Lower leg skin (tissue), 4 donors: ENCODE measurements at regions not wholly inside any gene's neighbourhood (a gene's known extent, or its start where the extent isn't known, plus 50 kb on each side); places are given as distances from the start of the nearest gene placed in this dataset.

Experiments used
- DNase-seq, 2 donors: peaks; one replicate each; pipeline ENCODE4 v3.0.0-alpha.2; 2019; ENCODE audit warnings: low spot score in 2 of 2
- H3K4me3 ChIP-seq: fragments of 200-600 bp; sonication (generic); 2 replicates; pipeline ENCODE4 v1.5.1; 2017; ENCODE audit warnings: mild to moderate bottlenecking, low read depth; ENCODE audit not compliant: poor library complexity, severe bottlenecking
- POLR2A ChIP-seq, 2 donors: fragments of 450-650 bp; IDR thresholded peaks; one replicate each; pipeline ENCODE4 v1.6.1; 2016 to 2017; ENCODE audit warnings: antibody characterized with exemption in 2 of 2, mild to moderate bottlenecking in 1 of 2, moderate library complexity in 1 of 2
- WGBS, 2 donors: methylation state at CpG; one replicate each; pipeline ENCODE4 v1.1.5; 2018; 5-methylcytosine and 5-hydroxymethylcytosine counted together
- intact Hi-C: fragments of 100-400 bp; cut with DNase I; formaldehyde crosslinking; loops from one replicate; pipeline ENCODE4 v1.15.0; 2023; ENCODE audit warnings: low total_unique reads
- TF ChIP-seq, protein P1 (sequence below), 3 donors: fragments of 450-650 bp; IDR thresholded peaks; one replicate each; pipeline ENCODE4 v1.5.1; 2016; ENCODE audit warnings: antibody characterized with exemption in 3 of 3, mild to moderate bottlenecking in 3 of 3, moderate library complexity in 2 of 3

DNA sequence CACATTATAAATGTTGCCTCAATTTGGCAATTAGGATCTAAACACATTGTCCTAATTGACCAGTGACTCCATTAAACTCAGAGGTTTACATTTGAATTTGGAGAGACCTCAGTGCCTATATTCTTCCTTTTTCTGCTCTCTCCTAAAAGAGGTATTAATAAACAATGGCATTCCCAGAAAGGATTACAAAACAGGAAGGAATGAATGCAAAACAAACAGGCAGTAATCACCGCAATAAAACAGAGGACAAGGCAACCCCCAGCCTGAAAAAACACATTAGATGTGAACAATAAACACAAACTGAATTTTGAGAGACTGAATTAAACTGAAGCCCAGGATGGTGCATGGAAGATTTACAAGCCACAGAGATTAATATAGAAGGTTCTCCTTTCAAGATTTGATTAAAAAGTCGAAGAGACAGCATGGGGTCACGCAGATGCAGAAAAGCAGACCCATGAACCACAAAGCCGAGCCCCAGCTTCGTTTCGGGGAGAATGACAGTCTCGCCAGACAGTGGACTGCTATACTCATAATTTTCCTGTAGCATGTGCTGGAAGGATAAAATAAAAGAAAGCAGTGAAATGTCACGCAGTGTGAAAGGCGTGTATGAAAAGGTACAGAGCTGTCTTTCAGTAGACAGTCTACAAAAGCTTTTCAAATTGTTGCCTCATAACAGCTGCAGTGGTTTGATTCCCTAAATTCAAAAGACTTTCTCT, 503.0 kb downstream of the LIG4 start:
- TF ChIP-seq POLR2A (IDR thresholded peaks at IDR 0.05): no peak
- TF ChIP-seq, protein P1, sequence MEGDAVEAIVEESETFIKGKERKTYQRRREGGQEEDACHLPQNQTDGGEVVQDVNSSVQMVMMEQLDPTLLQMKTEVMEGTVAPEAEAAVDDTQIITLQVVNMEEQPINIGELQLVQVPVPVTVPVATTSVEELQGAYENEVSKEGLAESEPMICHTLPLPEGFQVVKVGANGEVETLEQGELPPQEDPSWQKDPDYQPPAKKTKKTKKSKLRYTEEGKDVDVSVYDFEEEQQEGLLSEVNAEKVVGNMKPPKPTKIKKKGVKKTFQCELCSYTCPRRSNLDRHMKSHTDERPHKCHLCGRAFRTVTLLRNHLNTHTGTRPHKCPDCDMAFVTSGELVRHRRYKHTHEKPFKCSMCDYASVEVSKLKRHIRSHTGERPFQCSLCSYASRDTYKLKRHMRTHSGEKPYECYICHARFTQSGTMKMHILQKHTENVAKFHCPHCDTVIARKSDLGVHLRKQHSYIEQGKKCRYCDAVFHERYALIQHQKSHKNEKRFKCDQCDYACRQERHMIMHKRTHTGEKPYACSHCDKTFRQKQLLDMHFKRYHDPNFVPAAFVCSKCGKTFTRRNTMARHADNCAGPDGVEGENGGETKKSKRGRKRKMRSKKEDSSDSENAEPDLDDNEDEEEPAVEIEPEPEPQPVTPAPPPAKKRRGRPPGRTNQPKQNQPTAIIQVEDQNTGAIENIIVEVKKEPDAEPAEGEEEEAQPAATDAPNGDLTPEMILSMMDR (IDR thresholded peaks at IDR 0.05): no peak
- intact Hi-C loops: no loop called here
- WGBS, 2 donors: 63 to 65% methylated on average over 9 of the region's 9 CpGs
- DNase-seq: no peak
- no peak overlapping the region for H3K4me3 ChIP-seq

DNA sequence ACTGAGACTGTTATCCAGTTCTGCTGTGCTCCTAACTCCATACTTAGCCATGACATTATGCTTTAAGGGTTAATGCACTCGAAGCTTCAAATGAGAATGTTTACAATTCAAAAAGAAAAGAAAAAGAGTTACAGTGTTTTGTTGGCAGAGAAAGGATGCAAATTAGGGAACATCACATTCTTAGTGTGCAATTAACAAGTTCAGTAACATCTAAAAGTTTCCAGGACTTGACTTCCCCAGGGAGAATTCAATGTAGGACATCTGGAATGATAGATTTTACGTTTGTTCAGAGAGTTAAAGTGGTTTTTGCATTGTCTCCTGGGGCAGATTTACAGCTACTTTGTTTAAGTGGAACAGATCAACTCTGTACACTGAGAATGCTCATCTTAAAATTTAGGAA, 525.2 kb downstream of the LIG4 start:
- TF ChIP-seq, protein P1 (IDR thresholded peaks at IDR 0.05): no peak
- no peak for TF ChIP-seq POLR2A (IDR thresholded peaks at IDR 0.05)
- intact Hi-C loops: no loop called here
- WGBS, 2 donors: 0 to 3% methylated on average over 2 of the region's 2 CpGs
- H3K4me3 ChIP-seq: no peak overlapping the region
- no peak for DNase-seq

DNA sequence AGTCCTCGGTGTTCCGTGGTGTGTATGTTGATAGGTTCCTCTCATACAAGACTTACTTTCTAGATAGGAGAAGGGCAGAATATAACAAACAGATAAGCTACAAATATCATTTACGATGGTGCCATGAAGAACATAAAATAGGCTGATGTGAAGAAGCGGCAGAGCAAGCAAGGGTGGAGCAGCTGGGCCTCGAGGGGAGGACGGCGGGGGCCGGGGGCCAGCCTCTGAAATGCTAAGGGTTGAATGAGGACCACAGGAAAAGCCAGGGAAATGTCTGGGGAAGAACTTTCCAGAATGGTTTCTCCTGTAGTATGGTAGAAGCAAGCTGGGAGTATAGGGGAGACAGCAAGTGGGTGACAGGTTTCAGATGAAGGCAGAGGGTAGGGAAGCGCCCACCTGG, 529.5 kb downstream of the LIG4 start:
- WGBS, 2 donors: 89 to 90% methylated on average over 9 of the region's 9 CpGs
- TF ChIP-seq POLR2A (IDR thresholded peaks at IDR 0.05): no peak
- TF ChIP-seq, protein P1 (IDR thresholded peaks at IDR 0.05): no peak
- intact Hi-C loops: no loop called here
- H3K4me3 ChIP-seq: no peak overlapping the region
- no peak for DNase-seq

DNA sequence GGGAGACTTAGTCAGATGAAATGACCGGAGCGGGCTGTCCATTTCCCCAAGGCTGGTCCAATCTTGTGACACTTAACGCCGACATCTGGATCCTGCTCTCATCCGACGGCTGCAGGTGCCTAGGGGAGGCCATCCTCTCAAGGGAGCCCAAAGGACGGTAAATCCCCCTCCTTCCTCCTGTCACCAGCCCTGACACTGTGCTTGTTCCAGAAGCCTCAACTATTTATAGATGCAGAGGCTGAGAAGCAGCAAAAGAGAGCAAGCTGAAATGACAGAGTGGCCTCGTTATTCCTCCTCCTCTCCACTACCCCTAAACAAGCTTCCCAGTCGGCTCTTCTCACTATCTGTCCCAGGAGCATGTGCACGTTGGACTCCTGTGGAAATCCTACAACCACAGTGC, 533.7 kb downstream of the LIG4 start:
- intact Hi-C loops: no loop called here
- TF ChIP-seq, protein P1 (IDR thresholded peaks at IDR 0.05): no peak
- no peak for TF ChIP-seq POLR2A (IDR thresholded peaks at IDR 0.05)
- 70 to 74% methylated on average over 10 of the region's 10 CpGs for WGBS, 2 donors
- DNase-seq: no peak
- no peak overlapping the region for H3K4me3 ChIP-seq

DNA sequence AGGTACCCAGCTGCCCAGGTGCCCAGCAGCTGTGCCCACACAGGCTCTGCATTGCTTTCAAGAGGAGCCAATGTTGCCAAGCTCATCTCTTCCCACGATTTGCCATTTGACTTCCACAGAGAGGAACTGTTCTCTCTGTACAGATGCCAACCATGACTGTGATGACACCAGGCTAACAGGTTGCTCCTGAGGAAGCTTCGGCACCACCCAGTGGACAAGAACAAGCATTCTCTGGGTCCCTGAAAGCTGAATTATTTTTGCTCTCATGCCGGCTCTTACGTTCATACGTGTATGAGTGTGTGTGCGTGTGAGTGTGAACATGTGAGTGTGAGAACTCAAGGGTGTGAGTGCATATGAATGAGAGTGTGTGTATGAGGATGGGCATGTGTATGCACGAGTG, 535.2 kb downstream of the LIG4 start:
- 76 to 78% methylated on average over 7 of the region's 7 CpGs for WGBS, 2 donors
- no peak overlapping the region for H3K4me3 ChIP-seq
- DNase-seq: no peak
- intact Hi-C loops: no loop called here
- TF ChIP-seq POLR2A (IDR thresholded peaks at IDR 0.05): no peak
- TF ChIP-seq, protein P1 (IDR thresholded peaks at IDR 0.05): no peak
